MCF 10A (cell line): ENCODE measurements at regions not wholly inside any gene's neighbourhood (a gene's known extent, or its start where the extent isn't known, plus 50 kb on each side); places are given as distances from the start of the nearest gene placed in this dataset.

ENCODE experiments used
- BruUV-seq: library from RNA; stranded (reverse); fragments of 400-500 nt; replicated peaks from 2 replicates; lab custom pipeline; 2021; lab: Mats Ljungman, UMichigan
- CTCF ChIA-PET: fragments of 300-600 bp; sonication (Branson Sonifier 250); formaldehyde crosslinking; extraction: SDS; loops from one replicate; lab custom pipeline; 2021; ENCODE audit warnings: antibody characterized with exemption, inconsistent platforms; lab: Yijun Ruan, JAX
- POLR2A ChIA-PET: fragments of 300-600, 350-650 bp; sonication (Branson Sonifier 250); formaldehyde crosslinking; extraction: SDS; loops from one replicate; lab custom pipeline; 2020; ENCODE audit warnings: antibody characterized with exemption, inconsistent platforms; lab: Yijun Ruan, JAX
- DNase-seq: peaks from one replicate; pipeline ENCODE4 v3.0.0-alpha.2; 2018; ENCODE audit not compliant: unreplicated experiment
- H3K27ac Mint-ChIP-seq: one replicate; pipeline ENCODE4 v1.8.0; 2022; ENCODE audit warnings: mild to moderate bottlenecking, low read depth, mixed read lengths; ENCODE audit not compliant: unreplicated experiment
- H3K27me3 Mint-ChIP-seq: one replicate; pipeline ENCODE4 v1.8.0; 2022; ENCODE audit warnings: mixed read lengths; ENCODE audit not compliant: insufficient read depth, unreplicated experiment
- H3K36me3 Mint-ChIP-seq: one replicate; pipeline ENCODE4 v1.8.0; 2022; ENCODE audit warnings: mild to moderate bottlenecking, moderate library complexity, mixed read lengths; ENCODE audit not compliant: insufficient read depth, unreplicated experiment
- H3K4me1 Mint-ChIP-seq: one replicate; pipeline ENCODE4 v1.8.0; 2022; ENCODE audit warnings: mixed read lengths; ENCODE audit not compliant: insufficient read depth, unreplicated experiment
- H3K4me3 Mint-ChIP-seq: one replicate; pipeline ENCODE4 v1.8.0; 2022; ENCODE audit warnings: mild to moderate bottlenecking, moderate library complexity, mixed read lengths; ENCODE audit not compliant: unreplicated experiment
- H3K9me3 Mint-ChIP-seq: one replicate; pipeline ENCODE4 v1.8.0; 2022; ENCODE audit warnings: mixed read lengths; ENCODE audit not compliant: unreplicated experiment
- CTCF ChIP-seq: fragments of 200-600 bp; IDR thresholded peaks from one replicate; pipeline ENCODE4 v1.8.0; 2022; ENCODE audit warnings: antibody characterized with exemption, mild to moderate bottlenecking; ENCODE audit not compliant: unreplicated experiment
- intact Hi-C: fragments of 100-400 bp; cut with micrococcal nuclease; formaldehyde crosslinking; loops from 2 replicates; pipeline ENCODE4 v1.14.1; 2022

- BruUV-seq: no TSS peak
- Mint-ChIP-seq H3K4me3 (no peak overlapping the region), H3K27ac (peak overlapping the region; percentile 60), H3K4me1 (peaks cover 15% of the 10 kb centered on the region), H3K9me3 (no peaks in the 10 kb centered on the region), H3K27me3 (peaks cover 3% of the 10 kb centered on the region), H3K36me3 (no peaks in the 10 kb centered on the region)
- CTCF ChIA-PET: interaction anchor here (1.0 kb wide), 1 partner anchor 21 kb away, joined by 4 read pairs; no protein-coding TSS in a partner anchor
- POLR2A ChIA-PET: no interaction called here
- no peak for DNase-seq
- no peak for TF ChIP-seq CTCF
- intact Hi-C loops: no loop called here
Measured at GRCh38 chr6:169852504-169853195, 101.2 kb downstream of the ERMARD start.

- CTCF ChIA-PET: interaction anchor here (1.0 kb wide), 2 partner anchors 20 to 665 kb away, joined by 3 to 4 read pairs; no protein-coding TSS in a partner anchor
- Mint-ChIP-seq H3K4me3 (no peak overlapping the region), H3K36me3 (no peaks in the 10 kb centered on the region), H3K27ac (peak overlapping the region; percentile 60), H3K4me1 (peaks cover 15% of the 10 kb centered on the region), H3K9me3 (no peaks in the 10 kb centered on the region), H3K27me3 (peaks cover 11% of the 10 kb centered on the region)
- BruUV-seq: no TSS peak
- no peak for TF ChIP-seq CTCF
- peak; percentile 85 for DNase-seq
- intact Hi-C loops: no loop called here
- POLR2A ChIA-PET: no interaction called here
Measured at GRCh38 chr6:169851641-169852503, 100.5 kb downstream of the ERMARD start.

- DNase-seq: no peak
- Mint-ChIP-seq H3K27me3 (peaks cover 22% of the 10 kb centered on the region), H3K36me3 (no peaks in the 10 kb centered on the region), H3K4me1 (peaks cover 15% of the 10 kb centered on the region), H3K27ac (no peak overlapping the region), H3K4me3 (no peak overlapping the region), H3K9me3 (no peaks in the 10 kb centered on the region)
- intact Hi-C loops: no loop called here
- no TSS peak for BruUV-seq
- CTCF ChIA-PET: interaction anchor here (0.8 to 1.0 kb wide), 2 partner anchors 19 to 666 kb away, joined by 3 to 4 read pairs; no protein-coding TSS in a partner anchor
- TF ChIP-seq CTCF: no peak
- POLR2A ChIA-PET: no interaction called here
Measured at GRCh38 chr6:169850746-169851145, 99.3 kb downstream of the ERMARD start.

- no peak for TF ChIP-seq CTCF
- POLR2A ChIA-PET: no interaction called here
- H3K4me3 Mint-ChIP-seq: no peak overlapping the region
- H3K9me3 Mint-ChIP-seq: no peaks in the 10 kb centered on the region
- no peak for DNase-seq
- H3K27me3 Mint-ChIP-seq: peaks cover 28% of the 10 kb centered on the region
- intact Hi-C loops: no loop called here
- peaks cover 15% of the 10 kb centered on the region for H3K4me1 Mint-ChIP-seq
- CTCF ChIA-PET: no interaction called here
- no TSS peak for BruUV-seq
- H3K36me3 Mint-ChIP-seq: no peaks in the 10 kb centered on the region
- H3K27ac Mint-ChIP-seq: no peak overlapping the region
Measured at GRCh38 chr6:169850154-169850553, 98.7 kb downstream of the ERMARD start.
